Fibroblast of skin of left biceps (primary cell): ENCODE measurements at regions not wholly inside any gene's neighbourhood (a gene's known extent, or its start where the extent isn't known, plus 50 kb on each side); places are given as distances from the start of the nearest gene placed in this dataset.
"Not testable (repeated sequence)": the region's sequence is repeated elsewhere in the genome, so short reads cannot be mapped to it uniquely, and the experiment has no call there.

Source experiments
- DNase-seq, 2 experiments: peaks; one replicate each; pipeline ENCODE4 v3.0.0-alpha.2; 2013; ENCODE audit warnings: low read depth in 2 of 2

DNA sequence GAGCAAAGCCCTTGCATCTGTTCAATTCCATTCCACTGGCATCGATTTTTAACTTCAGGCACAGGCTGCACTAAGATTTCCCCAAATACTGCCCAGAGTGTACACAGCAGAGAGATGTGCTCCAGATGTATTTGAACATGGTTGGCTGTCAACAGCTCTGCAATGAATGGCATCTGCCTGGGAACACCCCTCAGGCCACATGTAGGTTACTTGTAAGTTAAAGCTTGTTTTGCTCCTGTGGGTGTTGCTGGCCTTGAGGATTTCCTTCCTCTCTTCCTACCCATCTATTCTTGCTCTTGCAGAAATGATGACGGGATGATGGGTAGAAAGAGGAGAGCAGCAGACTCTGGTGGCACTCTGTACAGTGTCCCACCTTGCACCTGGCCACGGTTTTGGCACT is 69.3 kb upstream of the HELT start:
- no peak for DNase-seq

DNA sequence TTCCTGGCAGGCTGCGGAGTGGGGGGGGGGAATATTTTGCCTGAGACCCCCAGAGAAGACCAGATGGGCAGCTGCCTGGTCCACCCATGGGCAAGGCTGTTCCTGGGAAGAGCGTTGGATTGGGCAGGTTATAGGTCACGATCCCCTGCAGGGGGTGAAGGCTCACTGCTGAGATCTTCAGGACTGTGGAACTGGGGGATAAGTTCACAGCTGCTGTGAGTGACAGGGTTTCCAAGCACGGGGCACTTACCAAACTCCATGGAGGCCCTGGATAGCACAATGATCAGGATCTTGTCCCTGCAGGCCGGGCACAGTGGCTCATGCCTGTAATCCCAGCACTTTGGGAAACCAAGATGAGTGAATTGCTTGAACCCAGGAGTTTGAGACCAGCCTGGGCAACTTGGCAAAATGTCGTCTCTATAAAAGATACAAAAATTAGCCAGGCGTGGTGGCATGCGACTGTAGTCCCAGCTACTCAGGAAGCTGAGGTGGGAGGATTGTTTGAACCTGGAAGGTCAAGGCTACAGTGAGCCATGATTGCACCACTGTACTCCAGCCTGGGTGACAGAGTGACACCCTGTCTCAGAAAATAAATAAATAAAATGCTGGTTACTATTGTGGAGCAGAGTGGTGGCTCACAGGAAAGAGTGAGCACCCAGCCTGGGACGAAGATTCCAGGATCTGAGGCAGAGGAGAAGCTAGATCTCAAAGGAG is 68.0 kb upstream of the HELT start:
- DNase-seq: no peak

DNA sequence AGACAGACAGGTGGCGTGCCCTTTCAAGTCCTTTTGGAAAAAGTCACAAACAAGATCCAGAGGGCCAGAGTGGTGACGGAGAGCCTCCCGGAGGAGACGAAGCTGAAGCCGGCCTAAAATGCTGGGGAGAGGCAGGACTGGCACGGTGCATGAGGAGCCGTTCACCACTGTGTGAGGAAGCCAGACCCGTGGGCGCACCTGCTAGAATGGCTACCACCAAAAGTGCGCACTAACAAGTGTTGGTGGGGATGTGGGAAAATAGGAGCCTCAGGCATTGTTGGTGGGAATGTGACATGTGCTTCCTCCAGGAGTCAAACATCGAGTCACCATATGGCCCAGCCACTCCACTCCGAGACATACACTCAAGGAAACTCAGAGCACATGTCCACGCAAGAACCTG is 67.4 kb upstream of the HELT start:
- DNase-seq: no peak

DNA sequence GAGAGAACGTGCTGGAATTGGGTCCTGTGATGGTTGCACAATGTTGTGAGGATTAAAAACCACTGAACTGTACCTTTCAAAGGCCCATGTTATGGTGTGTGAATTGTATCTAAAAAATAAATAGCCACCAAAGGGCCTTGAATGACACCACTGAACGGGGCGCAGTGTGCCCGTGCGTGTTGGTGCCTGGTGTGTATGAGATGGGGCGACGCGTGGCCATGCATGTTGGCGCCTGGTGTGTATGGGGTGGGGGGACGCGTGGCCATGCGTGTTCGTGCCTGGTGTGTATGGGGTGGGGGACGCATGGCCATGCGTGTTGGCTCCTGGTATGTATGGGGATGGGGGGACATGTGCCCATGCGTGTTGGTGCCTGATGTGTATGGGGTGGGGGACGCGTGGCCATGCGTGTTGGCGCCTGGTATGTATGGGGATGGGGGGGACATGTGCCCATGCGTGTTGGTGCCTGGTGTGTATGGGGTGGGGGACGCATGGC is 66.6 kb upstream of the HELT start:
- no peak for DNase-seq

DNA sequence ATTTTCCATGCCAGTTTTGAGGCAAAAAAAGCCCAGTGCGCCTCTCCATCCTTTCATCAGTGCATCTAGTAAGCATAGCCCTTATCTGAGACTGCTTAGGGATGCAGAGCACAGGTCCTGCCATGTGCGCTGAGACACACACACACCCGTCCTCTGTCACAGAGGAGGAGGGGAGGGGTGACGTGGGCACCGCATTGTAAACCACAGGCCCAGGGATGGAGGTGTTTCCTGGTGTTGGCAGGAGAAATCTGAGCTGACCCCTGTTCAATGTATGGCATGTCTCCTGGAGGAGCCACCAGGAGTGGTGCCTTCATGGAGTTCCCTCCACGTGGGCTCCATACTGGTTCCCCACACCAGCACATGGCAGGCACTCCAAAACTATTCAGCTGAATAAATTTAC is 65.8 kb upstream of the HELT start:
- DNase-seq: no peak

DNA sequence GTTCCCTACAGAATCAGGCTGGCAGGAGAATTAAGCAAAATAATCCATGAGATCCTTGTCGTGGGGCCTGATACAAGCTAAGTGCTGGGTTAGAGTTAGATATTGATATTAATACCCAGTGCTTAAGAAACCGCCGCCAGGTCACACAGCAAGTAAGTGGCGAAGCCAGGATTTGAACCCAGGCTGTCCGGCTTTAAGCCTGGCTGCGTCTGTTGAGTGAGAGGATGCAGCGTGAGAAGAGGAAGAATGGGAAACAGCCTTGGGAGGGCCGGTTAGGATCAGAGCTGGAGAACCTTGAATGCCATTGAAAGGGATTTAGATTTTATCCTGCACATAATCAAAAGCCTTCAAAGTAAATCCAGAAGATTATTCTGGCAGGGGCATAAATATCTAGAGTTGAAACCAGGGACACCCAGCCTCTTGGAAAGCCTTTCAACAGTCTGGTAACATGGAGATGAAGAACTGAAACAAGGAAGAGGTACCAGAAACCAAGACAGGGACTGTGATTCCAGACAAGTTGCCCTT is 64.8 kb upstream of the HELT start:
- no peak for DNase-seq

DNA sequence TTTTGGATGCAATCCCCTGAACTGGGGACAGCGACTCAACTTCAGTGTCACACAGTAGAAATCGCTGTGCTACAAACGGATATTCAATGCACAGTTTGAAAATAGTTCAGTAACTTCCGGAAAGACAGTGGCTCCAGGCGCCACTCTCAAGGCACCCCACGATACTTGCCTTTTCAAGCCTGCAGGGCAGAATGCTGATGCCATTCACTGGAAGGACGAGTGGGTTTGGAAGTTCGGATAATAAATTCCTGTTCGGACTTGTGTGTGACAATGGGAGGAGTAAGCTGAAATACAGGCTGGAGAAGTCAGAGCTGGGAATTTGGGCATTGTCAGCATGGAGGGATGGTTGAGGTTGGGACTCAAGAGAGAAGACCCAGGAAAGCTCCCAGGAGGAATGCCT is 64.3 kb upstream of the HELT start:
- no peak for DNase-seq

DNA sequence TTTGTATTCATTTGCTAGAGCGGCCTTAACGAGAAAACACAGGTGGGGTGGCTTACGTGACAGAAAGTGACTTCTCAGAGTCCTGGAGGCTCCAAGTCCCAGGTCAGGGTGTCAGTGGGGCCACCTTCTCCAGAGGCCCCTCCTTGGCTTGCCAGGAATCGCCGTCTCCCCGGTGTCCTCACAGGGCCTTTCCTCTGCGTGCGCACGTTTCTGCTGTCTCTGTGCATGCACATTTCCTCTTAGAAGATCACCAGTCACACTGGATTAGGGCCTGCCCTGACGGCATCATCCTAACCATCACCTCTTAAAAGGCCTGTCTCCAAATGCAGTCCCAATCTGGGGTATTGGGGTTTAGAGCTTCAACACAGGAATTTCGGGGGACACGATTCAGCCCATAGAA is 63.8 kb upstream of the HELT start:
- DNase-seq: no peak

DNA sequence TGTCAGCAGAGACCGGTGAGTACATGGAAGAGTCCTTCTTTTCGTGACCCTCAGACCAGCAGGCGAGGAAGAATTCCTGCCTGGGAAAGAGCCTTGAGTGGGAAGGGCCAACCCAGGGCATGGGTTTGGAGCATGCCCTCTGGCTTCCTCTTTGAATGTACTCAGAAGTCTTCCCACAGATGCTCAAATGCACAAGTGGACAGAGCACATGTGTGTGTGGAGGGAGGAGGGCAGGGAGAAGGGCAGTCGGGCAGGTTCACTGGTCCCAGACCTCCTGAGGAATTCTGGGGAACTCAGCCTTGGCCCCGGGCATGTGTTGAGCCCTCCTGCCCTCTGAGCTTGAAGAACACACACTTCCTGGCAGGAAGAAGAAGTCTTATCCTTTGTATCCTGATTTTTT is 63.2 kb upstream of the HELT start:
- DNase-seq: no peak

DNA sequence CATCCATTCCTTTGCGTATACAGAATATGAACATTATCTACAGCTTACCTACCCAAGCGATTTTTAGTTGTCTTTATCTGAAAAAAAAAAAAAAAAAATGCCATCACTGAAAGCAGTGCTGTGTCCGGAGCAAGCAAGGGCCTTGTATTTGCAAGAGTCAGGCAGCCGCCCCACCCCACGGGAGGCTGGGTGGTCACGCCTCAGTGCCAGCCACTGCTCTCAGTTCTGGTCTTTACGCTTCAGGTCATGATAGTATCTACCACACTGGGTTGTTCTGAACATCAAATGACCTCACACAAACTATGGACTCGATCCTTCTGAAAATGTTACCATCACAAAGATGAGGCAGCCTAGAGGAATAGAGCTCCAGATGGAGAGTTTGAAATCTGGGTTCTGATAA is 62.7 kb upstream of the HELT start:
- no peak for DNase-seq

DNA sequence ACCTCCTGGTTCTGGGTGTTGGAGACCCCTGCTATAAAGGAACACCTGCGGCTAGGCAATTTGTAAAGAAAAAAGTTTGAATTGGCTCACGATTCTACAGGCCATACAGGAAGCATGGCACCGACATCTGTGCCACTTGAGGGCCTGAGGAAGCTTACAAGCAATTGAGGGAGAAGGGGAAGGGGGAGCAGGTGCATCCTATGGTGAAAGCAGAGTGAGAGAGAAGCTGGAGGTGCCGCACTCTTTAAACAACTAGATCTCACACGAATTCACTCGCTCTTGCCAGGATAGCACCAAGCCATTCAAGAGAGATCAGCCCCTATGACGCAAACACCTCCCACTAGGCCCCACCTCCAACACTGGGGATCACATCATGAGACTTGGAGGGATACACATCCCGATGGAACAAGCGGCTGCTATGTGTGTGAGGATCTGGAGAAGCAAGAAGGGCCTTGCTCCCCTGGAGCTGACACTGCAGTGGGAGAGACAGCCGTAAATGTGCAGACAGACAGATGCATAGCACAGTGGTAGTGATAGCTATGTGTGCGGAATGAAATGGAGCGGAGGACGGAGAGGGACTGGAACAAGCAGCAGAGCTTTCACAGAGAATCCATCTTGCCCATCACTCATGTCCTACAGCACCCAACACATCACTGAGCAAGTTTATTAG is 60.7 kb upstream of the HELT start:
- DNase-seq: no peak

DNA sequence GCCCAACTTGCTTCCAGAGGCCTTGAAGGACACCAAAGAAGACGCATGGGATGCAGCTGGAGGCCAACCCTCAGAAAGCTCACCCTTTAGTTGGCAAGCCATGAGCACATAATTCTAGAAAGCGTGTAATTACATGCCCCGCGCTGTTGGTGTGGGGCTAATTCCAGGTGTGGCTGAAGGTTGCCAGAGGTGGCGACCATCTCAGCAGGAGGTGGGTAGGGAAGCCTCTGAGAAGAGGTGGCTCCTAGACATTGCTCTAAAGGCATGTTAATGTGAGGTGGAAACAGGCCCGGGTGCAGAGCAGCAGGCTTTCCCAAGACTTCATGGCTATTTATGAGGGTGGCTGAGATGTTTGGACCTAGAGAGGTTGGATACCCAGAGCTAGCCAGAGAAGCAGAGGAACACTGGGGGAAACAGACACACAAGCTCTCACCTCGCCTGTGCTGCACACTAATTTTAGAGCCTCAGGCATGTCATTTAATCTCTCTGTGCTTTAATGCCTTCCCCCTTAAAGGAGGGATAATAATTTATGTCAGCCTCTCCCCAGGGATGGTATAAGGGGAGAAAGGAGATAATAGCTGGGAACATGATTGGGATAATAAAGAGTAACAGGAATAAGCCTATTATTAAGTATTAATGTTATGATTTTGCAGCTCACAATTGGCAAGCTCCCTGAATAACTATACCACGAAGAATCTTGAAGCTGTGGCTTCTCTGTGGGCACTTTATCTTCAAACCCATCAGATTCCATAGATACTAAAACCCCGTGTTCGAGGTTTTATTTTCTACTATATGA is 60.0 kb upstream of the HELT start:
- DNase-seq: no peak

DNA sequence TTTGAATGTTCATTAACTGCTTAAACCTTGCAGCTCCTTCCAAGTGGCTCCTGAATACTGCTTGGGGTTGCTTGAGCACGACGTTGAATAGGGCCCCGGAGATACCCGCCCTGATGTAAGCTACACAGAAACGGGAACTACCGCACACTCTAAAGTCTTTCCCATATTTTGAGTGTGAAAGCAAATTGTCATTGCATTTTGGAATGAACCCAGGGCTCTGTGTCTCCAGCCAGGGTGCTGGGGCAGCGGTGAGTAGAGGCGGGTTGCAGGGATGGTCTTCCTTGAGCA is 59.4 kb upstream of the HELT start:
- no peak for DNase-seq

DNA sequence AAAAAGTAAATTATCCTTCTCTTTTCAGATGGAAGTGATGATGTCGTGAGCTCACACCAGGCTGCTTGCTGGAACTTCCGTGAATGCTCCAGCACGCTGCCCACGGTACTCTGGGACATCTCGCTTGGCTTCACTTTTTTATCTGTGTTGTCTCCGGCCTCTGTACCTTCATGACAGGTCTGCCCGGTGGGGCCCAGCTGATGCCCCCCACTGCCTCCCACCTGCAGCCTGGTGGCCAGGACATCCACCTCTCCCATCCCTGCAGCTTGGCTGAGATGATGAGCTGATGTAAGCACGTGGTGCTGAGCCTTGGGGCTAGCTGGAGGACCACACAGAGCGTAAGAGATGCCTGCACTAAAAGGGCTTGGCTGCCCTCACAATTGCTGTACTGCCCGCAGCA is 59.0 kb upstream of the HELT start:
- DNase-seq: no peak

DNA sequence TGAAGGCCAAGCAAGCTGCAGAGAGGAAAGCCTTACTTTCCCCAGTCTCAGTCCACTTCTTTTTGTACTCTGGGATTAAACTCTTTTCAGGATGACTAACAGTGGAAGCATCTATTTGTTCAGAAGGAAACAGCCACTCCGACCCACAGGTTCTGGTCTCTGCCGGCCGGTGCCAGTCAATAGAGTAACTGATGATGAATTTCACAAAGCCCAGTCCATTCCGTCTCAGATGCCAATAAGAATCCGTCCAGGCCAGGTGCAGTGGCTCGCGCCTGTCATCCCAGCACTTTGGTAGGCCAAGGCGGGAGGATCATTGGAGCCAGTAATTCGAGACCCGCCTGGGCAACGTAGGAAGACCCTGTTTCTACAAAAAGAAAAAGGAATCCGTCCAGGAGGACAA is 58.5 kb upstream of the HELT start:
- DNase-seq: no peak

DNA sequence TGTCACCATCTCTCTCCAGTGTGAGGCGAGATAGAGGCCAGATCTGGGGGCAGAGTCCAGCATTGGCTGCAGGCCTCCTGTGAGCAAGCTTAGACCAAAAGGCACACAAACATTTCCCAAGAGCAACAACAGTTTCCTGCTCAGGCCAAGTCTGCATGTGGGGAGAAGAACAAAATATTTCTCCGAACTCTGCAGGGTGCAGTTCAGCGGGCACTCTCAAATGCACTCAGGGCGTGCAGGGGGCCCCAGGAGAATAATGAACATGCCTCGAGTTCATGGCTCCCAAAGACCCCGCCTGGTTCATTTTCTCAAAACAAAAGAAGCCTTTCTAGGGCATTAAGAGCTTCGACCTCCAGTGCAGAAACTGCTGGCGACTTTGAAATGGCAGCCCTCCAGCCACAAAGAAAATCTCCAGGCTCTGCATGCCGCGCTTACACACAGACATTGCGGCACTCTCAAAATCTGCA is 57.8 kb upstream of the HELT start:
- DNase-seq: no peak

DNA sequence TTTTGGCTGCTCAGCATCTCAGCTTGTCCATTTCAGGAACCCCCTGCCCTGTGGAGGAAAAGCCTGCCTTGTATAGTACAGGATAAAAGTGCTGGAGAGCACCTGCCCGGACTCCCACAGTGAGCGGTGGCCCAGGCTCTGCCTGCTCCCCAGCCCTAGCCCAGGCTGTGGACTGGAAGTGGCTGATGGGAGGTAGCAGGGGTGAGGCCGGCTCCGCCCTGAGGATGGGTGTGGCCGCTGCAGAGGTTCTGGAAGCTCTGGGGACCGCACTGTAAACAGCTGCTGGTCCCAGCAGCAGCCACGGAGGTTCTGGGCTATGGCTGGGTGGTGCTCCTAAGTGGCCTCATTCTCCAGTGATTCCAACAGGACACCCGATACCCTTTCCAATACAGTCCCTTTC is 56.6 kb upstream of the HELT start:
- DNase-seq: no peak

DNA sequence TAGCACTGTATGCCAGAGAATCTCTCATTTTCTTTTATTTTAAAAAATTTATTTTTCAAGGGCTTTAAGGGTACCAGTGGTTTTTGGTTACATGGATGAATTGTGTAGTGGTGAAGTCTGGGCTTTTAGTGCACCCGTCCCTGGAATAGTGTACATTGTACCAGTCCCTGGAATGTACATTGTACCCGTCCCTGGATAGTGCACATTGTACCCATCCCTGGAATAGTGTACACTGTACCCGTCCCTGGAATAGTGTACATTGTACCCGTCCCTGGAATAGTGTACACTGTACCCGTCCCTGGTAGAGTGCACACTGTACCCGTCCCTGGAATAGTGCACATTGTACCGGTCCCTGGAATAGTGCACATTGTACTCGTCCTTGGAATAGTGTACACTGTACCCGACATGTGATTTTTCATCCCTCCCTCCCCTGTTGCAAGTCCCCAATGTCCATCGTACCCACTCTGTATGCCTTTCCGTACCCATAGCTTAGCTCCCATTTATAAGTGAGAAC is 56.1 kb upstream of the HELT start:
- DNase-seq: no peak

DNA sequence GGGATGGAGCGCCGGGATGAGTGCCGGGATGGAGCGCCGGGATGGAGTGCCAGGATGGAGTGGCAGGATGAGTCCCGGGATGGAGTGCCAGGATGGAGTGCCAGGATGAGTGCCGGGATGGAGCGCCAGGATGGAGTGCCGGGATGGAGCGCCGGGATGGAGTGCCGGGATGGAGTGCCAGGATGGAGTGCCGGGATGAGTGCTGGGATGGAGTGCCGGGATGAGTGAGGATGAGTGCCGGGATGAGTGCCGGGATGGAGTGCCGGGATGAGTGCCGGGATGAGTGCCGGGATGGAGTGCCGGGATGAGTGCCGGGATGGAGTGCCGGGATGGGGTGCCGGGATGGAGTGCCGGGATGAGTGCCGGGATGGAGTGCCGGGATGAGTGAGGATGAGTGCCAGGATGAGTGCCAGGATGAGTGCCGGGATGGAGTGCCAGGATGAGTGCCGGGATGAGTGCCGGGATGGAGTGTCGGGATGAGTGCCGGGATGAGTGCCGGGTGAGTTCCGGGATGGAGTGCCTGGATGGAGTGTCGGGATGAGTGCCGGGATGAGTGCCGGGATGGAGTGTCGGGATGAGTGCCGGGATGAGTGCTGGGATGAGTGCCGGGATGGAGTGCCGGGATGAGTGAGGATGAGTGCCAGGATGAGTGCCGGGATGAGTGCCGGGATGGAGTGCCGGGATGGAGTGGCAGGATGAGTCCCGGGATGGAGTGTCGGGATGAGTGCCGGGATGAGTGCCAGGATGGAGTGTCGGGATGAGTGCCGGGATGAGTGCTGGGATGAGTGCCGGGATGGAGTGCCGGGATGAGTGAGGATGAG is 52.9 kb upstream of the HELT start:
- DNase-seq: not testable (repeated sequence)

DNA sequence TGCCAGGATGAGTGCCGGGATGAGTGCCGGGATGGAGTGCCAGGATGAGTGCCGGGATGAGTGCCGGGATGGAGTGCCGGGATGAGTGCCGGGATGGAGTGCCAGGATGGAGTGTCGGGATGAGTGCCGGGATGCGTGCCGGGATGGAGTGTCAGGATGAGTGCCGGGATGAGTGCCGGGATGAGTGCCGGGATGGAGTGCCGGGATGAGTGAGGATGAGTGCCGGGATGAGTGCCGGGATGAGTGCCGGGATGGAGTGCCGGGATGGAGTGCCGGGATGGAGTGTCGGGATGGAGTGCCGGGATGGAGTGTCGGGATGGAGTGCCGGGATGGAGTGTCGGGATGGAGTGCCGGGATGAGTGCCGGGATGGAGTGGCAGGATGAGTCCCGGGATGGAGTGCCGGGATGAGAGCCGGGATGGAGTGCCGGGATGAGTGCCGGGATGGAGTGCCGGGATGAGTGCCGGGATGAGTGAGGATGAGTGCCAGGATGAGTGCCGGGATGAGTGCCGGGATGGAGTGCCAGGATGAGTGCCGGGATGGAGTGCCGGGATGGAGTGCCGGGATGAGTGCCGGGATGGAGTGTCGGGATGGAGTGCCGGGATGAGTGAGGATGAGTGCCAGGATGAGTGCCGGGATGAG is 52.1 kb upstream of the HELT start:
- DNase-seq: not testable (repeated sequence)

DNA sequence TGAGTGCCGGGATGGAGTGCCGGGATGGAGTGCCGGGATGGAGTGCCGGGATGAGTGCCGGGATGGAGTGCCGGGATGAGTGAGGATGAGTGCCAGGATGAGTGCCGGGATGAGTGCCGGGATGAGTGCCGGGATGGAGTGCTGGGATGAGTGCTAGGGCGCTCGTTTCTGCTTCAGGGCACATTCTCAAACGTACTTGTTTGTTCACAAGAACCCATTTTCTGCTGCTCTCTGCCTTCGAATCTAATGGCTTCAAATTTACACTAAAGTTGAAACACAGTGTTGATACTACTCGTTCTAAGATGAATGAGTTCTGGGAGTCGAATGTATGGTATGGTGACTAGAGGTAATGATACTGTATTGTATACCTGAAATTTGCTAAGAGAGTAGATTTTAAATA is 50.6 kb upstream of the HELT start:
- DNase-seq: not testable (repeated sequence)
